ENCODE measurements at regions not wholly inside any gene's neighbourhood (a gene's known extent, or its start where the extent isn't known, plus 50 kb on each side); places are given as distances from the start of the nearest gene placed in this dataset.

DNA sequence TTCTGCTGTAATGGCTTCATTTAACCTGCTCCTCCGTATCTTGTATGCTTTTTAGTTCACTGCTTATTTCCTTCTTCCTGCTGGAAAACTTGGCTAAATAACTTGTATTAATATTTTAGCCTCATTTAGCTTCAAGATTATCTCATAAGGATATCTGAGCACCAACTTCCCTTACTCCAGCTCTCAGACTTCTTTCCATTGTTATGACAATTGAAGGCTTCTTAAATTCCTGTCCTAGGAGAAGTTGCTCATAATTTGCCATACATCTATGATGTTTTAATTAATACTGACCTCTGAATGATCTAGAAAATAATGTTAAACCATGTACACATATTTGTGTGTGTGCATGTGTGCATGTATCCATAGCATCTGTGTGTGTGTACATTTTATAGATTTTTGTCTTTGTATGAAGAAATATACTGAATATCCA is 1524.4 kb upstream of the TPTE start:
- no peak for DNase-seq (ENCODE audit: low read depth in 1 of 2, low spot score in 2 of 2)
- H3K4me1 ChIP-seq (replicated peaks in 1 of 4; ENCODE audit: control insufficient read depth in 3 of 4, insufficient read depth in 4 of 4, low read length in 3 of 4) = no peaks in the 10 kb centered on the region
- no peak overlapping the region for H2BK120ac ChIP-seq (replicated peaks; ENCODE audit: low read depth, low read length)
- H3K9me3 ChIP-seq (ENCODE audit: insufficient read depth in 2 of 2, low read depth in 1 of 2, low read length in 1 of 2) = peaks cover 74 to 80% of the 10 kb centered on the region in 2 experiments
- no peak for FAIRE-seq
- H2BK5ac ChIP-seq (ENCODE audit: low read depth, low read length) = no peak overlapping the region
- no peak overlapping the region for H4K5ac ChIP-seq (ENCODE audit: insufficient read length, low read depth, low read length)
- no peaks in the 10 kb centered on the region for H4K20me1 ChIP-seq (replicated peaks in 1 of 2; ENCODE audit: control insufficient read depth in 1 of 2, insufficient read depth in 2 of 2, low read length in 2 of 2)
- no peak overlapping the region for H2BK15ac ChIP-seq (ENCODE audit: low read length)
- H3K23ac ChIP-seq (ENCODE audit: insufficient read length) = no peak overlapping the region
- CTCF ChIA-PET (ENCODE audit: partially characterized antibody) = no interaction called here
- WGBS, 2 experiments (ENCODE audit: extremely low coverage in 1 of 2, insufficient coverage in 1 of 2, insufficient read length in 1 of 2, insufficient replicate concordance in 2 of 2, low coverage in 1 of 2, low lambda C conversion rate in 2 of 2, missing lambda C conversion rate in 1 of 2) = 70% methylated on average over 1 of the region's 1 CpG; no CpG with 5 or more reads in 1 of the 2 experiments
- H4K8ac ChIP-seq (ENCODE audit: extremely low read depth, insufficient read depth, low read length) = no peak overlapping the region
- H3K4ac ChIP-seq (replicated peaks; ENCODE audit: insufficient read length, low read depth, low read length) = no peak overlapping the region
- no peak overlapping the region for H3K27ac ChIP-seq (ENCODE audit: low read depth, low read length)
- no peaks in the 10 kb centered on the region for H3K79me2 ChIP-seq (ENCODE audit: control insufficient read depth in 1 of 2, insufficient read depth in 2 of 2, low read length in 2 of 2)
- H3K56ac ChIP-seq (replicated peaks; ENCODE audit: insufficient read length, low read depth, low read length) = no peak overlapping the region
- TF ChIP-seq SP2 (IDR thresholded peaks at IDR 0.05; ENCODE audit: low read length) = no peak
- no peak for TF ChIP-seq EZH2 (IDR thresholded peaks at IDR 0.05; ENCODE audit: low read depth, low read length, severe bottlenecking)
- no peak overlapping the region for H2BK20ac ChIP-seq (ENCODE audit: low read length)
- no peak overlapping the region for H3K4me2 ChIP-seq (ENCODE audit: insufficient read depth in 1 of 2, low read depth in 2 of 2, low read length in 2 of 2)
- no peak overlapping the region for H4K91ac ChIP-seq (replicated peaks; ENCODE audit: insufficient read length, low read length)
- H3K9ac ChIP-seq (replicated peaks in 1 of 4; ENCODE audit: extremely low read depth in 1 of 4, low read depth in 3 of 4, low read length in 3 of 4) = no peak overlapping the region
- H3K23me2 ChIP-seq (ENCODE audit: low read depth, low read length) = no peaks in the 10 kb centered on the region
- H3K14ac ChIP-seq (ENCODE audit: insufficient read length) = no peak overlapping the region
- POLR2A ChIA-PET (ENCODE audit: partially characterized antibody) = no interaction called here
- no peaks in the 10 kb centered on the region for H3K27me3 ChIP-seq (replicated peaks in 1 of 4; ENCODE audit: control insufficient read depth in 3 of 4, extremely low read depth in 1 of 4, insufficient read depth in 3 of 4, low read length in 3 of 4)
- no peak overlapping the region for H2AFZ ChIP-seq (ENCODE audit: low read length)
- no peak overlapping the region for H3K18ac ChIP-seq (ENCODE audit: extremely low read depth, low read length)
- no peak overlapping the region for H2BK12ac ChIP-seq (ENCODE audit: low read depth, low read length)
- H3K79me1 ChIP-seq (ENCODE audit: low read depth, low read length) = no peaks in the 10 kb centered on the region
- H2AK5ac ChIP-seq (ENCODE audit: low read depth, low read length) = no peak overlapping the region
- no peaks in the 10 kb centered on the region for H3K36me3 ChIP-seq (ENCODE audit: control insufficient read depth in 2 of 4, insufficient read depth in 4 of 4, low read length in 3 of 4)
- no peak overlapping the region for H3K4me3 ChIP-seq (ENCODE audit: extremely low read depth in 1 of 4, insufficient read depth in 2 of 4, low read depth in 3 of 4, low read length in 4 of 4)

Measured in H1 (cell line).